Bronchial epithelial cell (primary cell): ENCODE measurements at regions not wholly inside any gene's neighbourhood (a gene's known extent, or its start where the extent isn't known, plus 50 kb on each side); places are given as distances from the start of the nearest gene placed in this dataset.

Experiments
- DNase-seq: peaks from one replicate; pipeline ENCODE4 v3.0.0-alpha.2; 2010; ENCODE audit warnings: low read depth
- FAIRE-seq: peaks from 2 replicates; lab custom pipeline; 2011; peaks lifted over from hg19 to GRCh38; lab: Jason Lieb, UNC
- H3K27me3 ChIP-seq: 2 replicates; pipeline ENCODE4 v1.5.1; 2011; ENCODE audit warnings: low read length; ENCODE audit not compliant: control insufficient read depth, insufficient read depth
- H3K36me3 ChIP-seq: 2 replicates; pipeline ENCODE4 v1.5.1; 2011; ENCODE audit warnings: low read length; ENCODE audit not compliant: control insufficient read depth, insufficient read depth
- H3K4me3 ChIP-seq: 2 replicates; pipeline ENCODE4 v1.5.1; 2011; ENCODE audit warnings: mild to moderate bottlenecking, low read depth, low read length, control low read depth
- TF ChIP-seq, protein P1 (sequence below): IDR thresholded peaks from 2 replicates; pipeline ENCODE4 v1.5.1; 2011; ENCODE audit warnings: mild to moderate bottlenecking, moderate library complexity, low read length, control low read depth, inconsistent platforms; ENCODE audit not compliant: insufficient read depth, severe bottlenecking

GRCh38 chr18:55133378-55133777 is 174.1 kb upstream of the CCDC68 start:
- Histone ChIP-seq H3K36me3 (no peaks in the 10 kb centered on the region), H3K4me3 (no peak overlapping the region), H3K27me3 (no peaks in the 10 kb centered on the region)
- DNase-seq (no peak), FAIRE-seq (no peak)
- TF ChIP-seq, protein P1, sequence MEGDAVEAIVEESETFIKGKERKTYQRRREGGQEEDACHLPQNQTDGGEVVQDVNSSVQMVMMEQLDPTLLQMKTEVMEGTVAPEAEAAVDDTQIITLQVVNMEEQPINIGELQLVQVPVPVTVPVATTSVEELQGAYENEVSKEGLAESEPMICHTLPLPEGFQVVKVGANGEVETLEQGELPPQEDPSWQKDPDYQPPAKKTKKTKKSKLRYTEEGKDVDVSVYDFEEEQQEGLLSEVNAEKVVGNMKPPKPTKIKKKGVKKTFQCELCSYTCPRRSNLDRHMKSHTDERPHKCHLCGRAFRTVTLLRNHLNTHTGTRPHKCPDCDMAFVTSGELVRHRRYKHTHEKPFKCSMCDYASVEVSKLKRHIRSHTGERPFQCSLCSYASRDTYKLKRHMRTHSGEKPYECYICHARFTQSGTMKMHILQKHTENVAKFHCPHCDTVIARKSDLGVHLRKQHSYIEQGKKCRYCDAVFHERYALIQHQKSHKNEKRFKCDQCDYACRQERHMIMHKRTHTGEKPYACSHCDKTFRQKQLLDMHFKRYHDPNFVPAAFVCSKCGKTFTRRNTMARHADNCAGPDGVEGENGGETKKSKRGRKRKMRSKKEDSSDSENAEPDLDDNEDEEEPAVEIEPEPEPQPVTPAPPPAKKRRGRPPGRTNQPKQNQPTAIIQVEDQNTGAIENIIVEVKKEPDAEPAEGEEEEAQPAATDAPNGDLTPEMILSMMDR = no peak

- Histone ChIP-seq H3K36me3 (no peaks in the 10 kb centered on the region), H3K27me3 (no peaks in the 10 kb centered on the region), H3K4me3 (no peak overlapping the region)
- DNase-seq = no peak
- TF ChIP-seq, protein P1 = no peak
- no peak for FAIRE-seq
Measured at GRCh38 chr18:55128437-55128836, 169.2 kb upstream of the CCDC68 start.

DNA sequence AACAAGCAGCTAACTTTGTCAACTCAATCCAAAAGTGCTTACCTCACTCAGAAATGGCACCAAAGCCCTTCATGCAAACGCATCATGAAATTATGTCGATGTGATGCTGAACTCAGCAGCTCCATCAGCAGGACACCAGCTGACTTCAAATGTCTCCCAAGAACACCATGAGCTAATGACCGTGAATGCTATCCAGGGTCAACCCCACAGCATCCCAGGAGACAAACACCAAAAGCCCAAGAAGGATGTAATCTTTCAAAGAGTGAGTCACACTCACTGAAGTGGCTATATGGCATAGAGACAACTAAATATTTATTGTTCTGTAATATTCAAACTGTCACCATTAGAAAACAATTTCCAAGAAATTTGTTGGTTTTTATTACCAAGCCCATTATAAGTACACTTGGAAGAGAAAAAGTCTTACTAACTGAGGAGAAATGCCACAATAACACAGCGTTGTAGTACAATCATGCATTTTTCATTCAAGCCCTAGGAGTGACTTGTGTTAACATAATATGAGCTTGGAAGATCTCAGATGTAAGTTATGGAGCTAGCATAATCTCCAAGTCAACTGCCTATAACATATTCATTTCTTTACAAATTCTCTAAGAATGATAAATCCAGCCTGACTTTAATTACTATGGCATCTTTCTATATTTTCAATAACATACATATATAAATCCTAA is 165.0 kb upstream of the CCDC68 start:
- Histone ChIP-seq H3K4me3 (no peak overlapping the region), H3K27me3 (no peaks in the 10 kb centered on the region), H3K36me3 (no peaks in the 10 kb centered on the region)
- DNase-seq = no peak
- no peak for FAIRE-seq
- TF ChIP-seq, protein P1 = no peak

GRCh38 chr18:55123361-55123760 is 164.1 kb upstream of the CCDC68 start:
- FAIRE-seq = no peak

DNA sequence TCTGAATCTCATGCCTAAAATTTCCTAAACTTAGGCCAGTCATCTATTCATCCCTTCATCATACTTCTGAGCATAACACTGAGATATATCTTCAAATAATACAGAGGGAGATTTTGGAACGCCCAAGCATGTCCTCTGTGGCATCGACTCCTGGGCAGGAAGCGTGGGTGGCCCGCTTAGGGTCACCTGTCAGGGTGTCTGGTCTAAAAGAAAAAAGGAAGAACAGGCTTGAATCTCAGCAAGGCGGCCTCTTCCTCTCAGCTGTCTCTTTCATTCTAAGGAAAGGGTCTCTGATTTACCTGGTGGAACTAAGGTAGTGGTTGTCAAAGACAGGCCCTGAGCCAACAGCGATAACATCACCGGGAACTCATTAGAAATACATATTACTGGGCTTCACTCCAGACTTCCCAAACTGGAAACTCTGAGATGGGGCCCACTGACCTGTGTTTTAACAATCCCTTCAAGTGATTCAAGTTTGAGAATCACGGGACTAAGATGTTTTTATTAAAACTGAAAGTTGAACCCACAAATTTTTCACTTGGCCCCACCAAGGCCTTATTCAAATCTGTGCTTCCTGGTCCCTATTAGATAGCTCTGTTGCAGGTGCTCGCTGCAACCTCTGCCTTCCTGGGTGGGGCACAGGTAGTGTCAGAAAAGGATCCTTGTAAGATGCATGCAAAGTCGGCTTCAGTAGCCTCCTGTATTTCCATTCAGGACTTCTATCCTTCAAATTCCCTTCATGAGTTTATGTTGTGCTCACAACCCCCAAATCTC is 162.3 kb upstream of the CCDC68 start:
- no peak for FAIRE-seq
- Histone ChIP-seq H3K36me3 (no peaks in the 10 kb centered on the region), H3K4me3 (no peak overlapping the region), H3K27me3 (no peaks in the 10 kb centered on the region)
- TF ChIP-seq, protein P1 = no peak
- no peak for DNase-seq

More at GRCh38 chr18:55123361-55123760, 164.1 kb upstream of the CCDC68 start:
- DNase-seq = no peak
- Histone ChIP-seq H3K27me3 (no peaks in the 10 kb centered on the region), H3K4me3 (no peak overlapping the region), H3K36me3 (no peaks in the 10 kb centered on the region)
- TF ChIP-seq, protein P1 = no peak
